Natural killer cell (primary cell): ENCODE measurements at regions not wholly inside any gene's neighbourhood (a gene's known extent, or its start where the extent isn't known, plus 50 kb on each side); places are given as distances from the start of the nearest gene placed in this dataset.

Source experiments
- ATAC-seq, 3 donors: fragments of 150-1000 bp in 2 of 3; fragments of 200-7000 bp in 1 of 3; cut with Tn5 transposase; 1 replicate in 1 of 3; 2 replicates in 2 of 3; pipeline ENCODE4 v1.10.0; 2021; ENCODE audit warnings: mild to moderate bottlenecking in 2 of 3, moderate library complexity in 2 of 3
- DNase-seq, 2 donors: peaks; one replicate each; pipeline versions ENCODE4 v3.0.0 to v3.0.0-alpha.2; 2013 to 2021; ENCODE audit warnings: mixed read lengths in 1 of 2
- H3K27ac ChIP-seq: one replicate; pipeline ENCODE4 v1.5.1; 2013; ENCODE audit warnings: mild to moderate bottlenecking, low read length
- H3K27me3 ChIP-seq: one replicate; pipeline ENCODE4 v1.6.1; 2013; ENCODE audit warnings: low read length; ENCODE audit not compliant: control insufficient read depth, insufficient read depth
- H3K36me3 ChIP-seq: one replicate; pipeline ENCODE4 v1.6.1; 2013; ENCODE audit warnings: low read length; ENCODE audit not compliant: control insufficient read depth, insufficient read depth
- H3K4me1 ChIP-seq: one replicate; pipeline ENCODE4 v1.6.1; 2013; ENCODE audit warnings: low read length; ENCODE audit not compliant: control insufficient read depth, insufficient read depth
- H3K4me3 ChIP-seq: one replicate; pipeline ENCODE4 v1.5.1; 2013; ENCODE audit warnings: low read length
- H3K9me3 ChIP-seq: one replicate; pipeline ENCODE4 v1.6.1; 2013; ENCODE audit warnings: low read length; ENCODE audit not compliant: control insufficient read depth, insufficient read depth
- H3K27ac Mint-ChIP-seq, 2 donors: one replicate each; pipeline ENCODE4 v1.8.0; 2022; ENCODE audit warnings: mild to moderate bottlenecking in 2 of 2, mixed read lengths in 2 of 2, moderate library complexity in 1 of 2
- H3K27me3 Mint-ChIP-seq, 2 donors: one replicate each; pipeline ENCODE4 v1.8.0; 2022; ENCODE audit warnings: low read depth in 2 of 2, mixed read lengths in 2 of 2
- H3K36me3 Mint-ChIP-seq: one replicate; pipeline ENCODE4 v1.8.0; 2022; ENCODE audit warnings: mixed read lengths
- H3K4me1 Mint-ChIP-seq, 2 donors: one replicate each; pipeline ENCODE4 v1.8.0; 2022; ENCODE audit warnings: mixed read lengths in 2 of 2
- H3K4me3 Mint-ChIP-seq: one replicate; pipeline ENCODE4 v1.8.0; 2022; ENCODE audit warnings: mild to moderate bottlenecking, moderate library complexity, mixed read lengths
- H3K9me3 Mint-ChIP-seq, 2 donors: one replicate each; pipeline ENCODE4 v1.8.0; 2022; ENCODE audit warnings: mixed read lengths in 2 of 2
- WGBS: methylation state at CpG from one replicate; pipeline ENCODE4 v1.1.7; 2013; ENCODE audit warnings: missing lambda C conversion rate; ENCODE audit not compliant: insufficient coverage; 5-methylcytosine and 5-hydroxymethylcytosine counted together
- intact Hi-C: fragments of 100-400 bp; cut with micrococcal nuclease; formaldehyde crosslinking; loops from one replicate; pipeline ENCODE4 v1.14.2; 2022
- TF ChIP-seq, protein P1 (sequence below): fragments of 200-600 bp; IDR thresholded peaks from one replicate; pipeline ENCODE4 v1.8.0; 2022; ENCODE audit warnings: antibody characterized with exemption

DNA sequence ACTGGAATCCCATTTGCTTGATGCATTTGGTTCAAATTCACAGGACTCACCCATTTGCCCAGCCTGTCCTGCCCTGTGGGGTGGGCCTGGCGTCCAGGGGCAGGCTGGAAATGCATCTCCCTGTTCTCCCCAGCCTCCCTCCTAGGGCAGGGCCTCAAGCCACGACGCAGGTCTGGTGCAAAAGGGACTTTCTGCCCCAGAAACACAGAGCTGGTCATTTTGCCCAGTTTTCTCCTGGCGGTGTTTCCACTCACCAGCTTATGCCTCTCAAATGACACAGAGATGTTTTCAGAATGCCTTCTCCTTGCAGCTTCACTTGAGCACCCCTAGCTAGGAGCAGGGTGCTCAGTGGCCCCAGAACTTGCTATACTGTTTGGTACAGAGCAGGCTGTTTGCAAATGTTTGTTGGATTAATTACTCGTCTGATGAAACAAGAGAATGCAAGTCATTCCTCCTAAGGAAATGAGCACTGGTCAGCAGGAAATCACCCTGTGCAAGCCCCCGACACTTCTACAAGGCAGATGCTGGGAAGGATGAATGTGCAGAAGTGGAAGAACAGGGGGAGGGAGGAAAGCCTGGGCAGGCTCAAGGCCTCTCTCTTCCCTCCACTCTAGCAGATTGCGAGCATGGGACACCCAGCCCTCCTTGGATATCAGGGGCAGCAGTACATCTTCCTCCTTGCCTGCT lies 164.3 kb upstream of the APCDD1 start:
- peaks cover 5% of the 10 kb centered on the region for H3K4me1 ChIP-seq
- H3K36me3 ChIP-seq = no peaks in the 10 kb centered on the region
- no peak overlapping the region for H3K27ac ChIP-seq
- DNase-seq = no peak
- Mint-ChIP-seq H3K36me3 (no peaks in the 10 kb centered on the region), H3K4me3 (no peak overlapping the region), H3K27me3 (peaks cover 0 to 2% of the 10 kb centered on the region in 2 donors), H3K27ac (no peak overlapping the region), H3K9me3 (no peaks in the 10 kb centered on the region), H3K4me1 (no peaks in the 10 kb centered on the region)
- 62% methylated on average over 7 of the region's 7 CpGs for WGBS
- intact Hi-C loops = no loop called here
- H3K4me3 ChIP-seq = no peak overlapping the region
- no peaks in the 10 kb centered on the region for H3K9me3 ChIP-seq
- TF ChIP-seq, protein P1, sequence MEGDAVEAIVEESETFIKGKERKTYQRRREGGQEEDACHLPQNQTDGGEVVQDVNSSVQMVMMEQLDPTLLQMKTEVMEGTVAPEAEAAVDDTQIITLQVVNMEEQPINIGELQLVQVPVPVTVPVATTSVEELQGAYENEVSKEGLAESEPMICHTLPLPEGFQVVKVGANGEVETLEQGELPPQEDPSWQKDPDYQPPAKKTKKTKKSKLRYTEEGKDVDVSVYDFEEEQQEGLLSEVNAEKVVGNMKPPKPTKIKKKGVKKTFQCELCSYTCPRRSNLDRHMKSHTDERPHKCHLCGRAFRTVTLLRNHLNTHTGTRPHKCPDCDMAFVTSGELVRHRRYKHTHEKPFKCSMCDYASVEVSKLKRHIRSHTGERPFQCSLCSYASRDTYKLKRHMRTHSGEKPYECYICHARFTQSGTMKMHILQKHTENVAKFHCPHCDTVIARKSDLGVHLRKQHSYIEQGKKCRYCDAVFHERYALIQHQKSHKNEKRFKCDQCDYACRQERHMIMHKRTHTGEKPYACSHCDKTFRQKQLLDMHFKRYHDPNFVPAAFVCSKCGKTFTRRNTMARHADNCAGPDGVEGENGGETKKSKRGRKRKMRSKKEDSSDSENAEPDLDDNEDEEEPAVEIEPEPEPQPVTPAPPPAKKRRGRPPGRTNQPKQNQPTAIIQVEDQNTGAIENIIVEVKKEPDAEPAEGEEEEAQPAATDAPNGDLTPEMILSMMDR = no peak
- no peaks in the 10 kb centered on the region for H3K27me3 ChIP-seq
- ATAC-seq = no peak

DNA sequence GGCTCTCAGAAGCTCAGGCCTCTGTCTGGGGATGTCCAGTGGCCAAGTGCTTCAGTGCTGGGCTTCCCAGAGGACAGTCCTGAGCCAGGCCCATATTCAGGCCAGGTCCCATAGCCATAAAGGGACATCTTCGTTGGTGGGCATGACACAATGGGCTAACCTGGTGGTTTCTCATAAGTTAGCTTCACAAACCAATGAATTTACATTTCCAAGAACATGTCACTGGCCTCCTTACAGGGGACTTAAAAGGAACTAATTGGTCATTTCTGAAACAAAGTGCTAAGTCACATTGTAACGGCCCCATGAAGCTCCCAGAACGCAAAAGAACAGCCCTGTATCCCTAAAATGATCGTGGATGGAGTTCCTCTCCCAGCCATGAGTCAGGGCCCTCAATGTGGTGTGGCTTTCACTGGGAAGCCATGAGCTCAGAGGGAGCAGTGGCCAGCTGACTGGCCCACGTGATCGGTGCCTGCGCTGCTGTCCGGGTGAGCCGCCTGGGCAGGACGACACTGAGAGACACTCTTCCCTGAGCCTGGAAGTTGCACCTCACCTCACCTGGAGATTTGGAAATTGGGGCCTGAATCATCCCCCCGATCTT lies 163.7 kb upstream of the APCDD1 start:
- H3K36me3 Mint-ChIP-seq = no peaks in the 10 kb centered on the region
- ATAC-seq (no peak), DNase-seq (no peak)
- H3K27me3 ChIP-seq = no peaks in the 10 kb centered on the region
- H3K9me3 Mint-ChIP-seq = no peaks in the 10 kb centered on the region
- intact Hi-C loops = no loop called here
- 83% methylated on average over 11 of the region's 11 CpGs for WGBS
- H3K27ac Mint-ChIP-seq = no peak overlapping the region
- H3K27ac ChIP-seq = no peak overlapping the region
- H3K27me3 Mint-ChIP-seq = peaks cover 0 to 2% of the 10 kb centered on the region in 2 donors
- no peaks in the 10 kb centered on the region for H3K9me3 ChIP-seq
- no peaks in the 10 kb centered on the region for H3K36me3 ChIP-seq
- no peak overlapping the region for H3K4me3 Mint-ChIP-seq
- no peak overlapping the region for H3K4me3 ChIP-seq
- H3K4me1 Mint-ChIP-seq = no peaks in the 10 kb centered on the region
- H3K4me1 ChIP-seq = peaks cover 5% of the 10 kb centered on the region
- TF ChIP-seq, protein P1 = no peak

DNA sequence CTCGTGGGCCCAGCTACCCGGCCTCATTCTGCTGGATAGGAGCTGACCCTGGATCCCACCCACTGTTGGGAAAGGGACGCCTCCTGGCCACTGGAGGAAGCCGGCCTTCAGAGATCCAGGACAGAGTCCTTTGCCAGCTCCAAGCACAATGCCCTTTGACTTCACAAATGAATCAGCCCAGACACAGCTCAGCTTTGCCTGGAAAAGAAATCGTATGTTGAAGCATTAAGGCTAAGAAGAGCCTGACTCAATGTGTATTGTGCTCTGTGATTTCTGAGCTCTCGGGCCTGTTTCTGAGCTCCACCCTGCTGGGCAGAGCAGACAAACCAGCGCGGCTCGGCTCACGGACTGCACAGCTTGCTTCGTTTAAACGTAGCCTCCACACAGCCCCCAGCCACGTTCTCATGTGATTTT lies 162.9 kb upstream of the APCDD1 start:
- Mint-ChIP-seq H3K27me3 (peaks cover 0 to 2% of the 10 kb centered on the region in 2 donors), H3K9me3 (no peaks in the 10 kb centered on the region), H3K4me3 (no peak overlapping the region), H3K27ac (no peak overlapping the region), H3K36me3 (no peaks in the 10 kb centered on the region), H3K4me1 (no peaks in the 10 kb centered on the region)
- ATAC-seq (no peak), DNase-seq (no peak)
- H3K9me3 ChIP-seq = no peaks in the 10 kb centered on the region
- WGBS = 92% methylated on average over 13 of the region's 13 CpGs
- H3K27me3 ChIP-seq = no peaks in the 10 kb centered on the region
- no peaks in the 10 kb centered on the region for H3K36me3 ChIP-seq
- H3K27ac ChIP-seq = no peak overlapping the region
- no peak overlapping the region for H3K4me3 ChIP-seq
- intact Hi-C loops = no loop called here
- TF ChIP-seq, protein P1 = no peak
- H3K4me1 ChIP-seq = peaks cover 2% of the 10 kb centered on the region

DNA sequence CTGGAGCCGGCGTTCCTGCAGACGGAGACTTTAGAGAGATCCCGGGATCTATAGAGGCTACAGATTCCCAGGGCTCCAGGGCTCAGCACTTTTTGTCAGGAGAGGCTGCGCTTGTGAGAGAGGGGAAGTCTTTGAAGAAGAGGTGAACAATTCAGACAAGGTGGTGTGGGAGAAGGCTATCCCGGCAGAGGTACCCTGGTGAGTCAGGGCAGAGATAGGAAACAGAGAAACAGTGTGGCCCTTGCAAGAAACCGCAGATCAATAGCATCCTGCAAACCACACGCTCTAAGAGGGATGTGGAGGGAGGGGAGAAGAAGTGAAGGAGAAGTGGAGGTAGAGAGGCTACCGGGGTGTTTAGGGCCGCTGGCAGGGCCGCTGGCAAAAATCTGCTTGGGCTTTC lies 160.5 kb upstream of the APCDD1 start:
- Mint-ChIP-seq H3K9me3 (no peaks in the 10 kb centered on the region), H3K27ac (no peak overlapping the region), H3K36me3 (no peaks in the 10 kb centered on the region), H3K4me3 (no peak overlapping the region), H3K27me3 (no peaks in the 10 kb centered on the region), H3K4me1 (no peaks in the 10 kb centered on the region)
- 91% methylated on average over 11 of the region's 11 CpGs for WGBS
- Histone ChIP-seq H3K27ac (no peak overlapping the region), H3K27me3 (no peaks in the 10 kb centered on the region), H3K4me1 (no peaks in the 10 kb centered on the region), H3K9me3 (no peaks in the 10 kb centered on the region), H3K4me3 (no peak overlapping the region), H3K36me3 (no peaks in the 10 kb centered on the region)
- intact Hi-C loops = no loop called here
- DNase-seq (no peak), ATAC-seq (no peak)
- TF ChIP-seq, protein P1 = no peak
